ENCODE measurements at regions not wholly inside any gene's neighbourhood (a gene's known extent, or its start where the extent isn't known, plus 50 kb on each side); places are given as distances from the start of the nearest gene placed in this dataset.

- Histone ChIP-seq H3K36me3 (ENCODE audit: control insufficient read depth in 2 of 2, extremely low read depth in 1 of 2, insufficient read depth in 2 of 2, low read length in 2 of 2) (no peaks in the 10 kb centered on the region), H3K4me3 (replicated peaks in 1 of 3; ENCODE audit: insufficient read depth in 1 of 3, low read depth in 1 of 3, low read length in 3 of 3) (no peak overlapping the region), H3K27ac (ENCODE audit: insufficient read depth, low read depth, low read length) (no peak overlapping the region), H3K9ac (replicated peaks; ENCODE audit: extremely low read depth, insufficient read depth, low read length) (no peak overlapping the region), H3K9me1 (replicated peaks; ENCODE audit: control insufficient read depth, extremely low read depth, insufficient read depth, low read length) (no peaks in the 10 kb centered on the region), H4K20me1 (replicated peaks; ENCODE audit: control insufficient read depth, extremely low read depth, insufficient read depth, low read length) (no peaks in the 10 kb centered on the region), H3K4me1 (ENCODE audit: control insufficient read depth, extremely low read depth, insufficient read depth, low read length) (no peaks in the 10 kb centered on the region), H3K27me3 (ENCODE audit: control insufficient read depth in 2 of 2, insufficient read depth in 2 of 2, low read length in 2 of 2) (no peaks in the 10 kb centered on the region), H3K9me3 (replicated peaks; ENCODE audit: control insufficient read depth, insufficient read depth, low read length) (no peaks in the 10 kb centered on the region), H3K4me2 (ENCODE audit: insufficient read depth, low read length) (no peak overlapping the region), H3K79me2 (ENCODE audit: control insufficient read depth, insufficient read depth, low read length) (no peaks in the 10 kb centered on the region), H2AFZ (ENCODE audit: low read depth, low read length) (no peak overlapping the region)
- DNase-seq (ENCODE audit: low read depth, low spot score) (no peak), FAIRE-seq (no peak)
- no TSS peak for BruUV-seq (replicated peaks)
- CTCF ChIA-PET: no interaction called here
- TF ChIP-seq CTCF (IDR thresholded peaks at IDR 0.05; ENCODE audit: extremely low read depth in 1 of 2, insufficient read depth in 1 of 2, low read depth in 1 of 2, low read length in 2 of 2) (no peak), EZH2 (IDR thresholded peaks at IDR 0.05; ENCODE audit: borderline replicate concordance, low read depth, low read length, severe bottlenecking) (no peak)
- dilution Hi-C loops (cut with MboI; ENCODE audit: extremely low pct_ligation_motif_present, low sequenced_read_pairs): no loop called here
- intact Hi-C loops (cut with micrococcal nuclease): no loop called here
- POLR2A ChIA-PET: no interaction called here
Observed at GRCh38 chr4:36511785-36512184, 230.4 kb downstream of the DTHD1 start.

- Histone ChIP-seq H2AFZ (ENCODE audit: low read depth, low read length) (no peak overlapping the region), H3K9me3 (replicated peaks; ENCODE audit: control insufficient read depth, insufficient read depth, low read length) (no peaks in the 10 kb centered on the region), H4K20me1 (replicated peaks; ENCODE audit: control insufficient read depth, extremely low read depth, insufficient read depth, low read length) (no peaks in the 10 kb centered on the region), H3K79me2 (ENCODE audit: control insufficient read depth, insufficient read depth, low read length) (no peaks in the 10 kb centered on the region), H3K36me3 (ENCODE audit: control insufficient read depth in 2 of 2, extremely low read depth in 1 of 2, insufficient read depth in 2 of 2, low read length in 2 of 2) (no peaks in the 10 kb centered on the region), H3K4me3 (replicated peaks in 1 of 3; ENCODE audit: insufficient read depth in 1 of 3, low read depth in 1 of 3, low read length in 3 of 3) (no peak overlapping the region), H3K9ac (replicated peaks; ENCODE audit: extremely low read depth, insufficient read depth, low read length) (no peak overlapping the region), H3K27ac (ENCODE audit: insufficient read depth, low read depth, low read length) (no peak overlapping the region), H3K4me1 (ENCODE audit: control insufficient read depth, extremely low read depth, insufficient read depth, low read length) (no peaks in the 10 kb centered on the region), H3K4me2 (ENCODE audit: insufficient read depth, low read length) (no peak overlapping the region), H3K9me1 (replicated peaks; ENCODE audit: control insufficient read depth, extremely low read depth, insufficient read depth, low read length) (no peaks in the 10 kb centered on the region), H3K27me3 (ENCODE audit: control insufficient read depth in 2 of 2, insufficient read depth in 2 of 2, low read length in 2 of 2) (no peaks in the 10 kb centered on the region)
- dilution Hi-C loops (cut with MboI; ENCODE audit: extremely low pct_ligation_motif_present, low sequenced_read_pairs): no loop called here
- POLR2A ChIA-PET: no interaction called here
- no peak for FAIRE-seq
- intact Hi-C loops (cut with micrococcal nuclease): no loop called here
- no peak for DNase-seq (ENCODE audit: low read depth, low spot score)
- CTCF ChIA-PET: no interaction called here
- TF ChIP-seq FOS (IDR thresholded peaks at IDR 0.05; ENCODE audit: borderline replicate concordance, insufficient read depth, low read length) (no peak), GATA2 (IDR thresholded peaks at IDR 0.05; ENCODE audit: insufficient read depth, insufficient read length, low read depth, low read length) (no peak), EZH2 (IDR thresholded peaks at IDR 0.05; ENCODE audit: borderline replicate concordance, low read depth, low read length, severe bottlenecking) (no peak), MAX (IDR thresholded peaks at IDR 0.05; ENCODE audit: insufficient read depth, insufficient read length) (no peak), CTCF (IDR thresholded peaks at IDR 0.05; ENCODE audit: extremely low read depth in 1 of 2, insufficient read depth in 1 of 2, low read depth in 1 of 2, low read length in 2 of 2) (no peak), POLR2A (IDR thresholded peaks at IDR 0.05; ENCODE audit: low read depth, low read length) (no peak), MYC (IDR thresholded peaks at IDR 0.05; ENCODE audit: low read depth, low read length) (no peak), JUN (IDR thresholded peaks at IDR 0.05; ENCODE audit: borderline replicate concordance, insufficient read depth, insufficient read length, low read depth) (no peak), POLR2AphosphoS5 (IDR thresholded peaks at IDR 0.05; ENCODE audit: insufficient read depth, low read depth, low read length) (no peak)
- BruUV-seq (replicated peaks): no TSS peak
Observed at GRCh38 chr4:36516522-36517095, 235.2 kb downstream of the DTHD1 start.
